GM12891 (cell line): ENCODE measurements at regions not wholly inside any gene's neighbourhood (a gene's known extent, or its start where the extent isn't known, plus 50 kb on each side); places are given as distances from the start of the nearest gene placed in this dataset.

Experiments
- PAX5 ChIP-seq: IDR thresholded peaks from 2 replicates; pipeline ENCODE4 v1.6.1; 2011; ENCODE audit warnings: low read length, moderate library complexity, mild to moderate bottlenecking; ENCODE audit not compliant: insufficient read depth, severe bottlenecking
- POLR2A ChIP-seq: IDR thresholded peaks from 2 replicates; pipeline ENCODE4 v1.6.1; 2011; ENCODE audit warnings: low read depth, low read length, control low read depth
- TAF1 ChIP-seq: IDR thresholded peaks from 2 replicates; pipeline ENCODE4 v1.6.1; 2011; ENCODE audit warnings: low read depth, low read length, control low read depth

- TF ChIP-seq PAX5 (no peak), POLR2A (no peak), TAF1 (no peak)
Measured at GRCh38 chr17:12328204-12328603, 307.5 kb downstream of the MAP2K4 start.
